HG03280 (cell line): ENCODE measurements at regions not wholly inside any gene's neighbourhood (a gene's known extent, or its start where the extent isn't known, plus 50 kb on each side); places are given as distances from the start of the nearest gene placed in this dataset.
A peak's percentile ranks its signal among the peaks of the same experiment; 100 is the strongest.
"Not testable (repeated sequence)": the region's sequence is repeated elsewhere in the genome, so short reads cannot be mapped to it uniquely, and the experiment has no call there.

ENCODE experiments used
- ATAC-seq: cut with Tn5 transposase; IDR thresholded peaks from one replicate; pipeline ENCODE4 v1.9.1; 2021; ENCODE audit warnings: mild to moderate bottlenecking, moderate library complexity; ENCODE audit not compliant: unreplicated experiment

DNA sequence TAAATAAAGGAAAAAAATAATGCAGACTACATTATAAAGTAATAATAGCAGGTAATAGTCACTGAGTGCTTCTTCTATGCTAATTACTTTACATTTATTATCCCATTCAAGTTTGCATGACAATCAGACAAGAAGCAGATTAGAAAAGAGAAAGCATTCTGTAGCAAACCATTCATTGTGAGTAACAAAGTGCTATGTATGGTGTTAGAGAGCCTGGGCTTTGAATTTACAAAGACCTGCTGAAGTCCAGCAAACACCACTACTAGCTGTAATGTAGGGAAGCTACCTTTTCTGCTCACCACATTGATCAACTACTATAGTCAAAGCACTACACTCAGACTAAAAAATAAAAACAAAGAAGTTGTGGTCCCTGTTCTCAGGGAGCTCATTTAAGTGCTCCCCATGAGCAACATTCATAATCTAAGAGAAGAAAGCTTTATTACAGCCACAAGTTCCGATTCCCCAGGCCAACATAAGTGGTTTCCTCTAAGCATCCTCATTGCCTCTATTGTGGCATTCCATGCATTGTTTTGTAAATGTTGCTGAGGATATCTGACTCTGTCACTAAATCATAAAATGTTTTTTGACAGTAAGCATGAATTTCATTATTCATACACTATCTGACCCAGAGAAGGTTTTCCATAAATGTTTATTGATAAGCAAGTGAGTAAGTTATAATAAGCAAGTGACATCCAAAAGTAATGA lies 108.5 kb downstream of the FOXD4L6 start:
- not testable (repeated sequence) for ATAC-seq

DNA sequence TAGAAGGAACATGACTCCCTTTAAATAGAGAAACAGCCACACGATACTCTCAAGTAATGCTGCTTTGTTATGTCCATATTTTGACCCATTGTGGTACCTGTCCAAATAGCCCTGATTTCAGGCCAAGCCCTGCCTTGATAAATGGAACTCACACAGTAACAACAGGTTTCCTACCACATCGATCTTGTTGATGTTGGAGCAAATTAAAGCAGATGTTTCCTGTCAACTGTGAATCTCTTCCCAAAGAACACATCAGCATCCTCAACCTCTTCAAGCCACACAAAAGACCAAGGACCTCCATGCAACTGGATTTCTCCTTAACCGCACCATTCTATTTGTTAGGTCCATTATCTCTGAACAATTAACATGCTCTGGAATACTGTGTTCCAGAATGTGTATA lies 109.5 kb downstream of the FOXD4L6 start:
- not testable (repeated sequence) for ATAC-seq

DNA sequence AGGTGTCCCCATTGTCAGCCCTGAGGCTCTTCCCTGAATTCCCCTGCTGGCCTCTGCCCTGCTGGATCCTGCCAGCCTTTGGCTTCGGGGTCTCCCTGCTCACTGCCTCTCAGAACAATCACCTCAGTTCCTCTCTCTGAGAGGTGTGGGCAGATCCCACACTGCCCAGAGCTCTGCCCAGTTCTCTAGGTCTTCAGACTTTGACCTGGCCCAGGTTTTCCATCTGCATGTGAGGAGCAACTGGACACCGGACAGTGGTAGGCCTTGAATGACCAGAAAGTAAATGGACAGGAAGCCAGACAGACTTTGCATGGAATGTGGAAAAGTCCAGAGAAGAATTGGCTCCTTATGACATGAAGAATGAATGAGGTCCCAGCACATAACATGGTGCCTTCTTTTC lies 111.8 kb downstream of the FOXD4L6 start:
- ATAC-seq: not testable (repeated sequence)

DNA sequence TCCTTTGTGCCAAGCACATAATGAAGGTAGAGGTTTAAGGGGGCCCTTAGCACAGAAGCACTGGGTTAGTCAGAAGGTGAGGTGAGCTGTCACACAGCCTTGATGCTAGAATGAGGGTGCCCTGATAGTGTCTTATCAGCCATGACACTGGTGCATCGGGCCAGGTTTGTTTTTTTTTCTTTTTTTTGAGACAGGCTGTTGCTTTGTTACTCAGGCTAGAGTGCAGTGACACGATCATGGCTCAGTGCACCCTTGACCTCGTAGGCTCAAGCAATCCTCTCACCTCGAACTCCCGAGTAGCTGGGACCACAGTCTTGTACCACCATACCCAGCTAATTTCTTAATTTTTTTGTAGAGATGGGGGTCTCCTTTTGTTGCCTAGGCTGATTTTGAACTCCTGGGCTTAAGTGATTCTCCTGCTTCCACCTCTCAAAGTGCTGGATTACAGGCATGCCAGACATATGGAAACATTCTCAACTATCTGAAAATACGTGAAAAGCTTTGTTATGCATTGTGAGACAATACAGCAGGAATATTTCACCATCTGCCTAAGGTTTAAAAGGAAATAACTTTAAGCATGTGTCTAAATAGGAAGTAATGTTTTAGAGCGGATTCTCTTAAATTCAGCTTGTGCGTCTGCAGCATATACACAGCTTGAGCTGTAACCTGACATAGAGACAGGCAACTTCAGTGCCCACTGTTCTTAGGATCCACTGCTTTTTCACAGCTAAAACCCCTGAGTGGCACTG lies 128.4 kb downstream of the FOXD4L6 start:
- not testable (repeated sequence) for ATAC-seq

DNA sequence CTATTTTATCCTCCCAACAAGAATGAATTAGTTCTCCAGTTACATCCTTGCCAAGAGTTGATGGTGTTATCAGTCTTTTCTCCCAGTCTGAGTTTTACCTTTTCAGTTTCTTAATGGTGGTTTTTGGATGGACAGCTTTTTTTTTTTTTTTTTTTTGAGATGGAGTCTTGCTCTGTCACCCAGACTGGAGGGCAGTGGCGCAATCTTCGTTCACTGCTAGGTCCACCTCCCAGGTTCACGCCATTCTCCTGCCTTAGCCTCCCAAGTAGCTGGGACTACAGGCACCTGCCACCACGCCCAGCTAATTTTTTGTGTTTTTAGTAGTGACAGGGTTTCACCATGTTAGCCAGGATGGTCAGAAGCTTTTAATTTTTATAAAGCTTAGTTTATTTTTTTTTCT lies 133.0 kb downstream of the FOXD4L6 start:
- not testable (repeated sequence) for ATAC-seq

DNA sequence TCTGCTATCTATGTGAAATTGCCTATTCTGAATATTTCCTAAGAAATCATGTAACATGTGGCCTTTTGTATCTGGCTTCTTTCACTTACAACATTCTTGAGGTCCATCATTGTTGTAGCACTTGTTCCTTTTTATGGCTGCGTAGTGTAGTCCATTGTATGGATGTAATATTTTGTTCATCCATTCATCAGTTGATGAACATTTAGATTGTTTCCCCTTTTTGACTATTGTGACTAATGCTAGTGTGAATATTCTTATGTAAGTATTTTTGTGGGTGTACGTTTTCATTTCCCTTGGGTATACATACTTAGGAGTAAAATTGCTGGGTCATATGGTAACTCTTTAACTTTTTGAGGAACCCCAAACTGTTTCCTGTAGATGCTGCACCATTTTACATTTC lies 134.6 kb downstream of the FOXD4L6 start:
- ATAC-seq: not testable (repeated sequence)

DNA sequence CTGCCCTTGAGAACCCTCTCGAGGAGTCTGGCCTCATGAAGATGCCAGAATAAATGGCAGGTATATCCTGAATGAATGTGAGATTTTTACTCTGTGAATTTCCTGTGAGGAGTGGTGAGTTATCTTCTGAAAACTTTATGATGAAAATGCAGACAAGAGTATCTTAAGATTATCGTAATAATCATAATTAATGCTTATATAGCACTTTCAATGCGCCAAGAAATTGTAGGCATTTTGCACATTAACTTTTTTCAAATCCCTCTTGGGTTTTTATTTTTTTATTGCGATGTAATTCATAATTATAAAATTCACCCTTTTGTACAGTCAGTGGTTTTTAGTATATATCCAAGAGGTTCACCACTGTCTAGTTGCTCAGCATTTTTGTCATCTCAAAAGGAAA lies 135.1 kb downstream of the FOXD4L6 start:
- not testable (repeated sequence) for ATAC-seq

DNA sequence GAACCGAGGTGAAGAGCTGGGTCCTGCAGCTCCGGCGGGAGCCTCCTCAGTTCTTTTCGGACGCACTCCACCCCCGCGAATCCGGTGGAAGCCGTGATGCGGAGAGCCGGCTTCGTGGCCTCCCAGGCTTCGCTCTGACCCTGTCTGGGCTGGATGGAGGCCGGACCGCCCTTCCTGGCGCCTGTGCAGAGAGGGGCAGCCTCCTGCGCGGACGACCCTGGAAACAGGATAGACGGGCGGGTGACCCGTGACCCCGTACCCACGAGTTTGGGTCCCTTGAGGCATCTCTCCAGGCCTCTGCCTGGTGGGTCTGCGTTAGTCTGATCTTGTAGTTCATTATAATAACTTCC lies 136.0 kb downstream of the FOXD4L6 start:
- ATAC-seq: peak; percentile 28

DNA sequence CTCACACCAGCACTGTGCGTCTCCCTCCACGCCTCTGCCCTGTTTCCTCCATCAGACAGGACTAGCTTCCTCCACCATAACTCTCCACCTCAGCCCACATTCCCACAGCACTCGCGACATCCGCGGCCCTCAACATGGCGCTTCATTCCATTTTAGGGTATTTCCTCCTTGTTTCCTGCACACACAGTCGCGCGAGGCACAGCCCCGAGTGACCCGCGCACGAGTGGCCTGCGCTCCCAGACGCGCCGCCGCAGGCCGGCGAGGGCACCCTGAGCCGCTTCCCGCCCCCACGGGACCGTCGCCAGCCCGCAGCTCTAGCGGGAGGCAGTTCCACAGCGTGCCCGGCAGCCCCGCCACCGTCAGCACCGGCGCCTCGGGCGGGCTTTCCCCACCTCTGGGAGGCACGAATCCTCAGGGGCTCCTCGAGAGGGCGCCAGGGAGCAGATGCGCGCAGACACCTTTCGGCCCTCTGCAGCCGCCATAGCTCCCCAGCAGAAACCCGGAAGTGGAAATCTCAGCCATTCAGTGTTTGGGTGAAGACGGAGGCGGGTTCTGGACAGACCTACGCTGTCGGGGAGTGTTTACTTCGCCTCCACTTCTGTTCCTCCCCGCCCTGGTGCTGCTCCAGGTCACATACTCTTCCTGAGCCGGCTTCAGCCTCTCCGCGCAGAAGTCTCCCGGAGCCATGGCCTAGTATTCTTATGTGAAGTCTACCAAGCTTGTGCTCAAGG lies 136.6 kb downstream of the FOXD4L6 start:
- ATAC-seq: peak; percentile 100

DNA sequence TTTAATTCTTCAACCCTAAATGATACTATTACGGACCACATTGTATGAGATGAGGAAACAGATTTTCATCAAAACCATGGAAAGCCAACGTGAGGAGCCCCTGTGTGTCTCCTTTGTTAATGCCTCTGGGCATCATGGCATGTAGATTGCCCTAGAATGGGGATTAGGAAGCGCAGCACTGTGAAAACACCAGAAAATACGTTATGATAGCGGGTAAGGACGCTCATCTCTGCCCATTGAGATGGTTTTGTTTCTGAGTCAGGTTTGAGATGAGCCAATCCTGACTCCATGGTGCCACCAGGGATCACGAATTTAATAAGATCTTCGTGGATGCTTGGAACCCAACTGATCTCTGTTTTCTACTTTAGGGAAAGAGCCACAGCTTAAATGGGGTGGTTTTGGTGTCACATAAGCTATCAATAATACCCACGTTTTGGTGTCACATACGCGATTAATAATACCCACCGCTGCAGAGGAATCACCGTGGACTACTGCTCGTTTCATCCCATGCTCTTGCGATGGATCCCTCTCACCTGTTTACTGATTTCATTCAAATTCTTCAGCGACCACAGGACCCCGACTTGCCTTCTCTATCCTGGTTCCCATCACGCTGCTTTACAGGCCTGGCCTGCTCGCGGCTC lies 137.3 kb downstream of the FOXD4L6 start:
- ATAC-seq: not testable (repeated sequence)

DNA sequence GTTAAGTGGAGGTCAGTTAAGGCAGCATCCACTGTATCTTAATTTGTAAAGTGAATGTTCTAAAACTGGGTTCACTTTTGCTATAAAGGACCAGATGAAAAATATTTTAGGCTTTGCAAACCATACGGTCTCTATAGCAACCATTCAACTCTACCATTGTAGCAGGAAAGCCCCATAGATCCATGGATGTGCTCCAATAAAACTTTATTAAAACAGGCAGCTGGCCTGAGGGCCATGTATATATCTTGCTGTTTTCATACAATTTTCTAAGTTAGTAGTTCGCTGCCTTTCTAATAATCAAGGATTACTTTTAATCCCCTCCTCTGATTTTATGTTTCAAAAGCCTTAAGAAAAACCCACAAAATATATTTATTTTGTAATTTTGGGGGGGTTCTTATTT lies 142.1 kb downstream of the FOXD4L6 start:
- ATAC-seq: not testable (repeated sequence)

DNA sequence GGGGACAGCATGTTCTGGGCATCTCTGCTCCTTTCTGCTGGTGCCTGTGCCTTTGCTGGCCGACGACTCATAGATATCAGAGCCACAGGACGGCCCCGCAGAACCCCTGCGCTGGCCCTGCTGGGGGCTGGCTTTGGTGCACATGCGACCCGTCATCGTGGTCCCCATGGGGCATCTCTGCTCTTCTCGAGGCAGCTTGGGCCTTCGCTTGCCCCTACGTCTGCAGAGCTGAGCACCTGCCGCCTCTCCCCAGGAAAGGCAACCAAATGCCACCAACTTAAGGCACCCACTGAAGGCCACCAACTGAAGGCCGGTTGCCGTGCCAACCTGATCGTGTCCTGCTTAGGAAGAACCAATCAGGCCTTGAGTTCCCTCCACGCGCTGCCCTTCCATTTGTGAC lies 153.1 kb downstream of the FOXD4L6 start:
- ATAC-seq: not testable (repeated sequence)

DNA sequence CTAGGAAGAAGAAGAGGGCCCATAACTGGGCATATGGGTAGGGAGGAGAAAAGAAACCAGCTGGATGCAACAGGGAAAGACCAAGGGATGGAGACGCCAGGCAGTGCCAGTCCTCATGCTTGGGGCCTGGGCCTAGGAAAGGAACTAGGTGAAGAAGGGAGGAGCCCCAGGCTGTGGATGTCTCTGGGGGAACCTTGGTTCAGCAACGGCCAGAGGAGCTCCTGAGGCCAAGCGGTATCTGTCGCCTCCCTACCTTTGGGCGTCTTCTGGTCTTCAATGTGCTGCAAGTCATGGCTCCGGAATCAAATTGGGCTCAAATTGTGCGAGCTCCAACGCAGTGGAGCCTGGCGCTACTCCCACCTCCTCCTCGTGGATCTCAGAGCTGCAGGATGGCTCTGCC lies 153.6 kb downstream of the FOXD4L6 start:
- not testable (repeated sequence) for ATAC-seq

DNA sequence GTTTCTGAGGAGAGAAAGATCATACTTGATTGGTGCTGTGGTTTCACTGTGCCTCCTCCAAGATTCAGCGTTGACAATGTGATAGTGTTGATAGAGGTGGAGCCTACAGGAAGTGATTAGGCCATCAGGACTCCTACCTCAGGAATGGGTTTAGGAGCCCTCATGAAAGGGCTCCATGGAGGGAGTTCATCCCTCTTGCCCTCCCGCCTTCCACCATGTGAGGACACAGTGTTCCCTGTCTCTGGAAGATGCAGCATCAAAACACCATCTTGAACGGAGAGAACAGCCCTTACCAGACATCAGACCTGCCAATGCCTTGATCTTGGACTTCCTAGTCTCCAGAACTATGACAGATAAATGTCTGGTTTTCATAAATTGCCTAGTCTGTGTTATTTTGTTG lies 156.7 kb downstream of the FOXD4L6 start:
- ATAC-seq: not testable (repeated sequence)

DNA sequence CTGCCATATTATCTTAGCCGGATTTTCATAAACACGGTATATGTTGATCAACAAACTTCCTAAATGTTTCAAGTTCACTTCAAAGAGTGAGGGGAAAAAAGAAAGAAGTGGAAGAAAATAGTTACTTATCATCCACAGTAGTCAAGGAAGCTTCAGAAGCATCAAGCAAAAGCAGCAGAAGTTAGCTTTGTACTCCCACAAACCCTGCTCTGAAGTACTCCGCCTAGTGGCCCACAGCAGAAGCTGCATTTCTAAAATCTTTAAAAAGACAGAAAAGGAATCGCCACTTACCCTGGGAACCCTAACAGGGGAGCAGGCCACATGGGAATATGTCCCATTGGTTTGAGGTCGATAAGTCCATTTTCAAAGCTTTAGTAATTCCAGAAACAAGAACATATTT lies 158.1 kb downstream of the FOXD4L6 start:
- ATAC-seq: not testable (repeated sequence)

DNA sequence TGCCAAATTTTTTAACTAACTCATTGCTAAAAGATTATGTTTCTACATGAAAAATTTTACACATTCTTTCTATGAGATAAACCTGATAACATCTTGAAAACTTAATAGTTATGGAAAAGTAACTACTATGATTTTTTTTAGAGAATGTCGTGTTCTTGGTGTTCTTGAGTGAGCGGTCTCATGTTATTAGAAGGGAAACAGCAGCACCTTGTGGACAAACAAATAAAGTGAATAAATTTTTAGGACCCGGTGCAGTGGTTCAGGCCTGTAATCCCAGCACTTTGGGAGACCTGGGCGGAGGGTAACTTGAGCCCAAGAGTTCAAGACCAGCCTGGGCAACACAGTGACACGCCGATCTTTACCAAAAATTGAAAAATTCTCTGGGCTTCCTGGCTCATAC lies 166.0 kb downstream of the FOXD4L6 start:
- not testable (repeated sequence) for ATAC-seq

DNA sequence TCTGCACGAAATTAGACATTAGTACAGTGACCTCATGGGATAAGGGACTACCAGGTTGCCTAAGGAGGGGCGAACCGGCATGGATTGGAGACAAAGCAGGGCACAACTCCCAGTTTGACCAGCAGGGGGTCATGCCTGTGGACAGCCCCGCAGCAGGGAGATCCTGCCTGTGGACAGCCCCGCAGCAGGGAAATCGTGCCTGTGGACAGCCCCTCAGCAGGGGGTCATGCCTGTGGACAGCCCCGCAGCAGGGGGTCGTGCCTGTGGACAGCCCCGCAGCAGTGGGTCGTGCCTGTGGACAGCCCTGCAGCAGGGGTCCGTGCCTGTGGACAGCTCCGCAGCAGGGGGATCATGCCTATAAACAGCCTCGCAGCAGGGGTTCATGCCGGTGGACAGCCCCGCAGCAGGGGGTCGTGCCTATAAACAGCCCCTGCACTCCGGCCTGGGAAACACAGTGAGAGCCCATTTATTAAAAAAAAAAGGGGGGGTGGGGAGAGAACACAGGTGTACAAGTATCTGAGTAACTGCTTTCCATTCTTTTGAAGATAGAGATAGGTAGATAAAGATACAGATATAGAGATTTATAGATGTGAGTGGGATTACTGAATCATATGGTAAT lies 176.5 kb downstream of the FOXD4L6 start:
- ATAC-seq: not testable (repeated sequence)

DNA sequence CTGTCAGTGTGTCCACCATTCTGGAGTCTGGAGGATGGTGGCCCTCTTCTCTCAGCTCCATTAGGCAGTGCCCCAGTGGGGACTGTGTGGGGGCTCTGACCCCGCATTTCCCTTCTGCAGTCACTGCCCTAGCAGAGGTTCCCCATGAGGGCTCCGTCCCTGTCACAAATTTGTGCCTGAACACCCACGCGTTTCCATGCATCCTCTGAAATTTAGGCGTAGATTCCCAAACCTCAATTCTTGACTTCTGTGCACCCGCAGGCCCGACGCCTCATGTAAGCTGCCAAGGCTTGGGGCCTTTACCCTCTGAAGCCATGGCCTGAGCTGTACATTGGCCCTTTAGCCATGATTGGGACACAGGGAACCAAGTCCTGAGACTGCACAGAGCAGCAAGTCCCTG lies 182.3 kb downstream of the FOXD4L6 start:
- ATAC-seq: not testable (repeated sequence)

DNA sequence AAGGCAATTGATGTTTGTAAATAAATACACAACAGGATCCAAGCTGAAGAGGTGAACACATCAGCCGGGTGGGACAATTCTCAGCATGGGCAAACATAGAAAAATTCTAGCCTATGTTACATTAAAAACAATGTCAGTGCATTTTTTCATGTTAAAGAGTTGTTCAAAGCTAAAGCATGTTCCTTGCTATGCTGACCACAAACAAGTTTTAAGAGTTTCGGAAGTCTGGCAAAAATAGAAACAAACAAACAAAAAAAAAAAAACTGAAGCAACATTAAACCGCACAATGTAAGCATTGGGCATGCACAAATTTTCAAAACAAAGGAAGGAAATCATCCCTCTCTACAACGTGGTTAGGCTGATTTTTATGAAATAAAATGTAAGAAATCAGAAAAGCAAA lies 185.8 kb downstream of the FOXD4L6 start:
- not testable (repeated sequence) for ATAC-seq

DNA sequence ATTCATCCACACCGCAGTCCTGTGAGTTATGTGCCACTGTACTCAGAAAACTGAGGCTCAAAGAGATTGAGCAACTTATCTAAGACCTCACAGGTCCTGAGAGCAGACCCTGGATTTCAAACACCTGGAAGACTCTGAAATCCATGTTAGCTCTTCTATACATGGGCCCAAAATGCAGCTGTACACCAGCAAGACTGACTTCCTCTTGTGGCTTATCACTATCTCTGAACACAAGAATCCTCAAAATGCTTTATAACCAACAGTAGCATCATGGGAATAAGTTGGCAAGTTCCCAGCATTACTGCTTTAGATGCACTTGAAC lies 188.6 kb downstream of the FOXD4L6 start:
- not testable (repeated sequence) for ATAC-seq
